Transverse colon (tissue), 4 donors: ENCODE measurements at regions not wholly inside any gene's neighbourhood (a gene's known extent, or its start where the extent isn't known, plus 50 kb on each side); places are given as distances from the start of the nearest gene placed in this dataset.

Experiments
- DNase-seq: peaks from one replicate; pipeline ENCODE4 v3.0.0-alpha.2; 2019
- H3K27ac ChIP-seq, 4 donors: fragments of 200-600 bp; sonication (generic); 2 replicates each; pipeline ENCODE4 v1.5.1; 2016 to 2018; ENCODE audit warnings: inconsistent platforms in 4 of 4
- H3K27me3 ChIP-seq: fragments of 200-600 bp; sonication (generic); 2 replicates; pipeline ENCODE4 v1.5.1; 2017; ENCODE audit warnings: inconsistent platforms
- H3K36me3 ChIP-seq, 4 donors: fragments of 200-600 bp; sonication (generic); 2 replicates each; pipeline ENCODE4 v1.5.1; 2017 to 2019; ENCODE audit warnings: inconsistent platforms in 4 of 4
- H3K4me1 ChIP-seq, 4 donors: fragments of 200-600 bp; sonication (generic); 2 replicates each; pipeline ENCODE4 v1.5.1; 2017 to 2020; ENCODE audit warnings: inconsistent platforms in 4 of 4
- H3K4me3 ChIP-seq, 4 donors: fragments of 200-600 bp; sonication (generic); 1 replicate in 1 of 4; 2 replicates in 3 of 4; pipeline versions ENCODE4 v1.5.1 to v1.6.1; 2017 to 2019; ENCODE audit warnings: inconsistent platforms in 4 of 4
- H3K9me3 ChIP-seq, 2 donors: fragments of 200-600 bp; sonication (generic); 2 replicates each; pipeline ENCODE4 v1.5.1; 2017 to 2019; ENCODE audit warnings: inconsistent platforms in 2 of 2
- CTCF ChIP-seq, 5 experiments: fragments of 200-600 bp in 3 of 5; fragments of 450-650 bp in 2 of 5; sonication (generic) in 3 of 5; IDR thresholded peaks; 1 replicate in 2 of 5; 2 replicates in 3 of 5; pipeline ENCODE4 v1.5.1; 2016 to 2017; ENCODE audit warnings: antibody characterized with exemption in 5 of 5, inconsistent platforms in 3 of 5, mild to moderate bottlenecking in 2 of 5, moderate library complexity in 1 of 5
- EP300 ChIP-seq: sonication (generic); formaldehyde crosslinking; IDR thresholded peaks from one replicate; pipeline ENCODE4 v1.6.1; 2017; ENCODE audit warnings: antibody characterized with exemption, low read depth
- POLR2A ChIP-seq: fragments of 450-650 bp; IDR thresholded peaks from one replicate; pipeline ENCODE4 v1.6.1; 2016; ENCODE audit warnings: antibody characterized with exemption, mild to moderate bottlenecking, moderate library complexity
- POLR2AphosphoS5 ChIP-seq, 3 donors: sonication (generic); formaldehyde crosslinking; IDR thresholded peaks; one replicate each; pipeline ENCODE4 v1.6.1; 2016; ENCODE audit warnings: antibody characterized with exemption in 3 of 3
- WGBS, 2 donors: methylation state at CpG; one replicate each; pipeline ENCODE4 v1.1.5; 2018; ENCODE audit warnings: low coverage in 1 of 2; 5-methylcytosine and 5-hydroxymethylcytosine counted together
- in situ Hi-C, 4 donors: fragments of 200-750 bp; cut with MboI; loops; one replicate each; pipeline versions ENCODE4 v1.15.0 to v1.15.1; 2017; ENCODE audit warnings: low sequenced_read_pairs in 3 of 4, low pct_ligation_motif_present in 1 of 4, low pct_unique_long_range_greater_than_20kb in 1 of 4
- intact Hi-C: fragments of 100-400 bp; cut with DNase I; formaldehyde crosslinking; loops from one replicate; pipeline ENCODE4 v1.15.1; 2023; ENCODE audit warnings: low total_unique reads
- small RNA-seq, 4 donors: library from RNA; depleted of rRNA; stranded (forward); fragments of <200 nt; gene quantifications; one replicate each; pipeline ENCODE3, GENCODE V24; 2016

- no peaks in the 10 kb centered on the region for H3K27me3 ChIP-seq
- H3K4me3 ChIP-seq = no peak overlapping the region
- no peak overlapping the region for H3K27ac ChIP-seq
- intact Hi-C loops (no loop called here), in situ Hi-C loops (no loop called here)
- H3K4me1 ChIP-seq = no peaks in the 10 kb centered on the region
- TF ChIP-seq EP300 = no peak
- no peak for TF ChIP-seq POLR2A
- no peak for TF ChIP-seq CTCF (IDR thresholded peaks at IDR 0.05)
- TF ChIP-seq POLR2AphosphoS5 (IDR thresholded peaks at IDR 0.05) = no peak
- 80 to 83% methylated on average over 3 of the region's 3 CpGs for WGBS, 2 donors
- H3K36me3 ChIP-seq = no peaks in the 10 kb centered on the region
- no peaks in the 10 kb centered on the region for H3K9me3 ChIP-seq
- no peak for DNase-seq
These were observed 50.1 kb upstream of the KCNH7 start for GRCh38 chr2:162888652-162889051.

Small RNA genes in the stretch of these regions (small RNA-seq; reads per million reads assigned to genes)
- 0 reads per million in 4 donors for gene RNU6-627P
